Coronary artery (tissue), 2 donors: ENCODE measurements at regions not wholly inside any gene's neighbourhood (a gene's known extent, or its start where the extent isn't known, plus 50 kb on each side); places are given as distances from the start of the nearest gene placed in this dataset.
A peak's percentile ranks its signal among the peaks of the same experiment; 100 is the strongest.

Experiments
- DNase-seq: peaks from one replicate; pipeline ENCODE4 v3.0.0-alpha.2; 2017; ENCODE audit warnings: low spot score
- H3K27ac ChIP-seq, 2 donors: fragments of 200-600 bp; sonication (generic); one replicate each; pipeline ENCODE4 v1.5.1; 2016 to 2019
- H3K4me3 ChIP-seq: fragments of 200-600 bp; sonication (generic); 2 replicates; pipeline ENCODE4 v1.5.1; 2016; ENCODE audit warnings: mild to moderate bottlenecking, moderate library complexity
- TF ChIP-seq, protein P1 (sequence below): fragments of 200-600 bp; sonication (generic); IDR thresholded peaks from one replicate; pipeline ENCODE4 v1.5.1; 2019; ENCODE audit warnings: antibody characterized with exemption

DNA sequence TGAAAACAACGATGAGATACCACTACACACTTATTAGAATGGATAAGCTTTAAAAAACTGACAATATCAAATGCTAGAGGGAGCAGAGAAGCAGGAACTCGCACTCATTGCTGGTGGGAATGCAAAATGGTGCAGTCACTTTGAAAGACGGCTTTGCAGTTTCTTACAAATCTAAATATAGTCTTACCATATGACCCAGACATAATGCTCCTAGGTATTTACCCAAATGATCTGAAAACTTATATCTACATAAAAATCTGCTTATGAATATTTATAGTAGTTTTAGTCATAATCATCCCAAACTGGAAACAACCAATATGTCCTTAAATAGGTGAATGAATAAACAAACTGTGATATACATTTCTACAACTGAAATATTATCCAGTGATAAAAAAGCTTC lies 430.9 kb downstream of the MATN1 start:
- no peak overlapping the region for H3K4me3 ChIP-seq
- DNase-seq, result no peak
- no peak overlapping the region for H3K27ac ChIP-seq
- TF ChIP-seq, protein P1, sequence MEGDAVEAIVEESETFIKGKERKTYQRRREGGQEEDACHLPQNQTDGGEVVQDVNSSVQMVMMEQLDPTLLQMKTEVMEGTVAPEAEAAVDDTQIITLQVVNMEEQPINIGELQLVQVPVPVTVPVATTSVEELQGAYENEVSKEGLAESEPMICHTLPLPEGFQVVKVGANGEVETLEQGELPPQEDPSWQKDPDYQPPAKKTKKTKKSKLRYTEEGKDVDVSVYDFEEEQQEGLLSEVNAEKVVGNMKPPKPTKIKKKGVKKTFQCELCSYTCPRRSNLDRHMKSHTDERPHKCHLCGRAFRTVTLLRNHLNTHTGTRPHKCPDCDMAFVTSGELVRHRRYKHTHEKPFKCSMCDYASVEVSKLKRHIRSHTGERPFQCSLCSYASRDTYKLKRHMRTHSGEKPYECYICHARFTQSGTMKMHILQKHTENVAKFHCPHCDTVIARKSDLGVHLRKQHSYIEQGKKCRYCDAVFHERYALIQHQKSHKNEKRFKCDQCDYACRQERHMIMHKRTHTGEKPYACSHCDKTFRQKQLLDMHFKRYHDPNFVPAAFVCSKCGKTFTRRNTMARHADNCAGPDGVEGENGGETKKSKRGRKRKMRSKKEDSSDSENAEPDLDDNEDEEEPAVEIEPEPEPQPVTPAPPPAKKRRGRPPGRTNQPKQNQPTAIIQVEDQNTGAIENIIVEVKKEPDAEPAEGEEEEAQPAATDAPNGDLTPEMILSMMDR, result no peak

DNA sequence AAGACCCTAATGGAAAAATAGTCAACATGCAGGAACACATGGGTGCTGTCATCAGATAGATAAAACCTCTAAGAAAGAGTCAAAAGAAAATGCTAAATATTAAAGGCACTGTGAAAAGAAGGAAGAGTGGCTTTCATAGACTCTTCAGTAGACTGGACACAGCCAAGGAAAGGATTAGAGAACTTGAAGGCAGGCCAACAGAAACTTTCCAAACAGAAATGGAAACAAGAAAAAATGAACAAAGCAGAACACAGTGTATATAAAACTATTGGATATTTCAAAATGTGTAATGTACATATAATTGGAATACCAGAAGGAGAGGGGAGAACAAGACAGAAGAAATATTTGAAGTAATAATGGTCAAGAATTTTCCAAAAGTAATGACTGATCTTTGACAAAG lies 431.9 kb downstream of the MATN1 start:
- Histone ChIP-seq H3K27ac (no peak overlapping the region), H3K4me3 (no peak overlapping the region)
- TF ChIP-seq, protein P1, result no peak
- DNase-seq, result no peak

DNA sequence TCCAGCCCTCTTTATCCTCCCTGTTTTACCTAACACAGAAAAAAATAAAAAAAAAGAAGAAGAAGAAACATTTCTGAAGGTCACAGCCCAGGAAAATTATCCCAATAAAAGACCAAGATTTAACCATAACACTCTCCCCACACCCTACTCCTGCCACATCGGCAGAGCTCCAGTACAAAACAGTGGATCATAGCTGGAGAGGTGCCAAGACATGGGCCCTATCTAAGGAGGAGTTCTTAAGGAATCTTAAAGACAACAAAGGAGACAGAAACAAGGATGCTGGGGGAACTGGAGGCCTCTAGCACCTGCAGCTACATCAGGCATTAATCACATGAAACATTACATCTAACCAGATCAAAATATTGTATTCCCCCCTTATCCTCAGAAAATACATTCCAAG lies 432.8 kb downstream of the MATN1 start:
- TF ChIP-seq, protein P1, result no peak
- H3K27ac ChIP-seq, result no peak overlapping the region
- no peak overlapping the region for H3K4me3 ChIP-seq
- no peak for DNase-seq

DNA sequence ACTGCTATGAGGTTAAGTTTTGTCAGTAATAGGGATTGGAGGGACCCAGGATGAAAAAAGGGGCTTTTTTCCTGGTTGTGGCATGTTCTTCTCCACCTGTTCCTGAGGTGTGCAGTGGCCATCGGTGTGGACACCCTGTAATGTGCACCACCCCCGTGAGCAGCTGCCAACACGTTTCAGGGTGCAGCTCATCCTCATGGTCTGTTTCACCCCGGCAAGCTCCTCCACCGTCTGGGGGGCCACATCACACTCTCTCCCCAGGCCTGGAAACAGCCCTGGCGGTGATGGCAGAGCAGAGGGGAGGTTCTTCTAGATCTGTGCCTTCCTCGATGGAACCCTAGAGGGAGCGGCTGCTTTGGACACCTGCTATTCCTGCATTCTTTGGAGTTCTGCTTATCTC lies 435.4 kb downstream of the MATN1 start:
- H3K27ac ChIP-seq, result no peak overlapping the region
- TF ChIP-seq, protein P1, result no peak
- DNase-seq, result peak; percentile 61
- no peak overlapping the region for H3K4me3 ChIP-seq

DNA sequence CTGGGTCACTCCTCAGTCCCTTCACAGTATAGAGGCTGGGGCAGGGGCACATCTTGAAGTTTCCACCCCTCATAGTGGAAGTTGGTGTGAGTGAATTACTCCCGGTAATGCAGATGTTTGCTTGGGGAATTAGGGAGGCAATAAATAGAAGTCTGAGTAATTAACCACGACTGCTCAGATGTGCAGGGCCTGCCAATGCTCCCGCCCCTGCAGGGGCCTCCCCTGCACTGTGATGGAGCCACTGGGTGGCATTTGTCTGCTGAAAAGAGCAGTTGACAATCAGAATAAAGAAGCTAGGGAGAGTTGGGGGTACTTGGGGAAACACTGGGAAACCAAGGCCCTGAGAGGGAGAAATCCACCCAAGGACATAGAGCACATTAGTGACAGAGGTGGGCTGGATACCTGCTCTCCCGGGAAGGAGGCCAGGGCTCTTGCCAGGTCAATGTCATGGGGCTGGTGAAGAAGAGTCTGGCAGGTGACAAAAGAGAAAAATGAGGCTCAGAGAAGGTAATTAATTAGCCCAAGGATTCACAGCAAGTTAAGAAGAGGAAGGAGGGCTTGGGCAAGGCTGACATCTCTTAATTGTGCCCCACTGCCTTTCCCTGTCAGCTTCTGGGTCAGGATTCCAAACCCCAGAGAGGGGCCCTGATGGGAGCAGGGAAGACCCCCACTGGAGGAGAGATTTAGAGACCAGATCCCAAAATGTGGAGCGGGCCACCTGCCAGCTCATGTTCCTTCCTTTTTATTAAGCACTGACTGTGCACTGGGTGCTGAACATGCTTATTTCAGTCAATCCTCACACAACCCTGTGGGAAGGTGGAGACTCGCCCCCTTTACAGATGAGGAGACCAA lies 436.2 kb downstream of the MATN1 start:
- H3K4me3 ChIP-seq, result no peak overlapping the region
- peak; percentile 68 for DNase-seq
- TF ChIP-seq, protein P1, result no peak
- H3K27ac ChIP-seq, result no peak overlapping the region

DNA sequence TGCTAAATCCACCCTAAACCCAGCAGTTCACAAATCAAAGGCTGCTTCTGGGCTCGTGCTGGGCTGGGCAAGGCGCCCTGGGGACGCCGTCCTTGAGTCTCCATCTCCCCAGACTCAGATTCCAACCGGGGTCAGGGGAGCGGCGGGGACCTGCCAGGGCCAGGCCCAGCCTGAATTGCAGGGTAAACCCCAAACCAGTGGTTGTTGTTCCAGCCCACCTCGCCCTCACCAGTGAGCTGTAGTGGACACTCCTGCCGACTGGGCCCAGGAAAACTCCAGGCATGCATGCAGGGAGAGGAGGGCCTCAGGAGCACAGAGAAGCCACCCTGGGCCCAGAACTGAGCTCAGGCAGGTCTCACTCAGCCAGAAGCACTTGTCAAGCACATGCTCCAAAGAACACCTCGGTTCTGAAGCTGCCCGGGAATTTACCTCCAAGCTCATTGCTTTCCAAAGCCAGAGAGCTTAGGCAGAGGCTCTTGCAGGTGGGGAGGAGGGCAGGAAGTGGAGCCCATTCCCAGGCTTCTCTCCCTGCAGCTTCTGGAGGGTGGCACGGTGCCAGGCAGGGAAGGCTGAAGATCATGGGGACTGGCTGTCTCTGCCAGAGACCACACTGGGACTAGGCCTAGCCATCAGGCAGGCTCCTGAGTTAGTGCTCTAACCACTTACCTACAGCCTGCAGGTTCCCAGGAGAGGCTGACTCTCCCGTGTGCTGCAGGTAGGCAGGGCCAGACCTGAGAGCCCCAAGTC lies 437.0 kb downstream of the MATN1 start:
- peak; percentile 47 for DNase-seq
- TF ChIP-seq, protein P1, result no peak
- Histone ChIP-seq H3K27ac (no peak overlapping the region), H3K4me3 (no peak overlapping the region)
